Calu3 (cell line): ENCODE measurements at regions not wholly inside any gene's neighbourhood (a gene's known extent, or its start where the extent isn't known, plus 50 kb on each side); places are given as distances from the start of the nearest gene placed in this dataset.

ENCODE experiments used
- BruUV-seq: library from RNA; stranded (reverse); fragments of 400-500 nt; replicated peaks from 2 replicates; lab custom pipeline; 2021; lab: Mats Ljungman, UMichigan
- CTCF ChIA-PET: fragments of 300-600 bp; sonication (Branson Sonifier 250); formaldehyde crosslinking; loops from one replicate; lab custom pipeline; 2022; ENCODE audit warnings: antibody characterized with exemption; lab: Charles Lee
- DNase-seq: peaks from one replicate; pipeline ENCODE4 v3.0.0; 2022
- H3K27ac Mint-ChIP-seq: one replicate; pipeline ENCODE4 v1.8.0; 2022; ENCODE audit warnings: mixed read lengths; ENCODE audit not compliant: unreplicated experiment
- H3K27me3 Mint-ChIP-seq: one replicate; pipeline ENCODE4 v1.8.0; 2022; ENCODE audit warnings: mixed read lengths; ENCODE audit not compliant: unreplicated experiment
- H3K36me3 Mint-ChIP-seq: one replicate; pipeline ENCODE4 v1.8.0; 2022; ENCODE audit warnings: mild to moderate bottlenecking, moderate library complexity, mixed read lengths; ENCODE audit not compliant: insufficient read depth, unreplicated experiment
- H3K4me1 Mint-ChIP-seq: one replicate; pipeline ENCODE4 v1.8.0; 2022; ENCODE audit warnings: mild to moderate bottlenecking, low read depth, mixed read lengths; ENCODE audit not compliant: unreplicated experiment
- H3K4me3 Mint-ChIP-seq: one replicate; pipeline ENCODE4 v1.8.0; 2022; ENCODE audit warnings: mild to moderate bottlenecking, low read depth, moderate library complexity, mixed read lengths; ENCODE audit not compliant: unreplicated experiment
- H3K9me3 Mint-ChIP-seq: one replicate; pipeline ENCODE4 v1.8.0; 2022; ENCODE audit warnings: low read depth, mixed read lengths; ENCODE audit not compliant: unreplicated experiment
- CTCF ChIP-seq: fragments of 200-600 bp; IDR thresholded peaks from one replicate; pipeline ENCODE4 v1.8.0; 2022; ENCODE audit warnings: antibody characterized with exemption; ENCODE audit not compliant: unreplicated experiment
- intact Hi-C: fragments of 100-400 bp; cut with micrococcal nuclease; formaldehyde crosslinking; loops from one replicate; pipeline ENCODE4 v1.10.0; 2022; ENCODE audit not compliant: unreplicated experiment

GRCh38 chr7:45359250-45359649 is 201.7 kb downstream of the RAMP3 start:
- TF ChIP-seq CTCF = no peak
- H3K27me3 Mint-ChIP-seq = peaks cover 80% of the 10 kb centered on the region
- BruUV-seq = no TSS peak
- CTCF ChIA-PET = interaction anchor here (0.7 kb wide), 1 partner anchor 63 kb away, joined by 4 read pairs; no protein-coding TSS in a partner anchor
- no peaks in the 10 kb centered on the region for H3K36me3 Mint-ChIP-seq
- no peak for DNase-seq
- no peaks in the 10 kb centered on the region for H3K4me1 Mint-ChIP-seq
- H3K27ac Mint-ChIP-seq = no peak overlapping the region
- peaks cover 2% of the 10 kb centered on the region for H3K9me3 Mint-ChIP-seq
- intact Hi-C loops = no loop called here
- H3K4me3 Mint-ChIP-seq = no peak overlapping the region

- H3K36me3 Mint-ChIP-seq = no peaks in the 10 kb centered on the region
- CTCF ChIA-PET = no interaction called here
- H3K27ac Mint-ChIP-seq = no peak overlapping the region
- H3K27me3 Mint-ChIP-seq = peaks cover 80% of the 10 kb centered on the region
- H3K4me3 Mint-ChIP-seq = no peak overlapping the region
- intact Hi-C loops = no loop called here
- no peaks in the 10 kb centered on the region for H3K4me1 Mint-ChIP-seq
- peaks cover 2% of the 10 kb centered on the region for H3K9me3 Mint-ChIP-seq
- no peak for DNase-seq
- TF ChIP-seq CTCF = no peak
- no TSS peak for BruUV-seq
These were observed 202.2 kb downstream of the RAMP3 start for GRCh38 chr7:45359776-45360175.

GRCh38 chr7:45363669-45364068 is 206.1 kb downstream of the RAMP3 start:
- CTCF ChIA-PET = no interaction called here
- Mint-ChIP-seq H3K27me3 (peaks cover 86% of the 10 kb centered on the region), H3K36me3 (no peaks in the 10 kb centered on the region), H3K4me3 (no peak overlapping the region), H3K27ac (no peak overlapping the region), H3K9me3 (peaks cover under 1% of the 10 kb centered on the region), H3K4me1 (no peaks in the 10 kb centered on the region)
- DNase-seq = no peak
- intact Hi-C loops = no loop called here
- no peak for TF ChIP-seq CTCF
- BruUV-seq = no TSS peak

- DNase-seq = no peak
- Mint-ChIP-seq H3K27ac (no peak overlapping the region), H3K27me3 (peaks cover 83% of the 10 kb centered on the region), H3K4me1 (no peaks in the 10 kb centered on the region), H3K4me3 (no peak overlapping the region), H3K9me3 (no peaks in the 10 kb centered on the region), H3K36me3 (no peaks in the 10 kb centered on the region)
- intact Hi-C loops = no loop called here
- BruUV-seq = no TSS peak
- CTCF ChIA-PET = no interaction called here
- no peak for TF ChIP-seq CTCF
These were observed 207.8 kb downstream of the RAMP3 start for GRCh38 chr7:45365341-45365740.

- Mint-ChIP-seq H3K4me3 (no peak overlapping the region), H3K27me3 (peaks cover 79% of the 10 kb centered on the region), H3K4me1 (no peaks in the 10 kb centered on the region), H3K36me3 (no peaks in the 10 kb centered on the region), H3K27ac (no peak overlapping the region), H3K9me3 (no peaks in the 10 kb centered on the region)
- CTCF ChIA-PET = no interaction called here
- BruUV-seq = no TSS peak
- no peak for TF ChIP-seq CTCF
- intact Hi-C loops = no loop called here
- DNase-seq = no peak
These were observed 207.7 kb upstream of the ADCY1 start for GRCh38 chr7:45366475-45366874.
